GM18907 (cell line): ENCODE measurements at regions not wholly inside any gene's neighbourhood (a gene's known extent, or its start where the extent isn't known, plus 50 kb on each side); places are given as distances from the start of the nearest gene placed in this dataset.
"Not testable (repeated sequence)": the region's sequence is repeated elsewhere in the genome, so short reads cannot be mapped to it uniquely, and the experiment has no call there.

Source experiments
- ATAC-seq: cut with Tn5 transposase; IDR thresholded peaks from one replicate; pipeline ENCODE4 v1.9.1; 2021; ENCODE audit warnings: mild to moderate bottlenecking, moderate library complexity; ENCODE audit not compliant: unreplicated experiment

DNA sequence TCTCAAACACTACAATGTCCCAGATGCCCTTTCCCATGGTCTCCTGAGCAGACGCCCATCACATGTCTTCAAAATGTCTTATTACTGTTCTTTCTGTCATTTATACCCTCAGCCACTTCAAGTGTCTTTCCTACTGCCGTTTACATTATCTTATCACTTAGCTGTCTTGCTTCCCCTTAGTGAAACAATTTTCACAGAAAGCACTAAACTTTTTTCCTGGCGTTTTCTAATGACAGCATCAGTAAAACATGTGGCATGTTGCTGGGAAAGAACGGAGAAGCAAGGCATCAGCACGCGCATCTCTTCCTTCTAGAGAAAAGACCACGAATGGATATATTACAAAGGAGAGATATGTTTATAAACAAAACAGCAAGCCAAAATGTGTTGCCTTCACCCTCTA is 189.7 kb upstream of the SLIT2 start:
- ATAC-seq = no peak

GRCh38 chr4:20050768-20051167 is 200.9 kb upstream of the SLIT2 start:
- no peak for ATAC-seq

DNA sequence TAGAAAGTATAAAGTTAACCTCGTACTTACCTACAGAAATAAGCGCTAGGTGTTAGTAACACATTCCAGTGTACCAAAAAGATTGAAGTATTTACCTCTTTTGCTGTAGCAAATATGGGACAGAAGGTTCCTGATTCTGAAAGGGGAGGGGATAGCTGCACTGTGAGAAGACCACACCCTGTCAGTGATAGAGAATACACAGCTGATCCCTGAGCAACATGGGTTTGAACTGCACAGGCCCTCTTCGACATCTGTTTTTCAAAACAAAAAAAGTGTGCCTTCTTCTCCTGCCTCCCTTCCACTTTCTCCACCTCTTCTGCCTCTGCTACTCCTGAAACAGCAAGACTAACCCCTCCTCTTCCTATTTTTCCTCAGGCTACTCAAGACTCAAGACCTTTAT is 201.8 kb upstream of the SLIT2 start:
- ATAC-seq = no peak

DNA sequence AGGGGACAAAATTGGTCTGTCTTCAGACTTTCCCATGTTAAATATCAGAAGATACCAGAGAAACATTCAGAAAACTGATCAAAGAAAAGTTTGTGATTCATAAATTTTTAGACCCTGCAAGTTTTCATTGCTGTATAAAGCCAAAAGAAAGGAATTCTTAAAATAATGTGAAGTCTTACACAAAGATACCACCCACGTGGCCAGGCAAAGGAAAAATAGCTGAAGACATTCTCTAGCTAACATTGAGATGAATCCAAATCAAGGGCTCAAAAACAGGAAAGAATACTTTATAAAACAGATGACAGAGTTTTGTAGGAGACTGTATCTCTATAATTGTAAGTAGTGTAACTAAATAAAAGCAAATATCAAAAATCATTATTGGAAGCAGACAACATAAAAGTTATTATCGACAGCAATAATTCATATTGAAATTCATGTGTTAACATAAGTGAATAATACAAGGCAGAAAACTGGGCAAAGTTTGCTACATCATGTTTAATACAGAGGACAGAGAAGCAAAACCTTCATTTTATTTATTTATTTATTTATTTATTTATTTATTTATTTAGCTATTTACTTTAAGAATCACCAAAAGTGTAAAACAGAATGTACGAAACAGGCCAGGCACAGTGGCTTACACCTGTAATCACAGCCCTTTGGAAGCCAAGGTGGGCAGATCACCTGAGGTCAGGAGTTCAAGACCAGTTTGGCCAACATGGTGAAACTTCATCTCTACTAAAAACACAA is 204.6 kb upstream of the SLIT2 start:
- no peak for ATAC-seq

DNA sequence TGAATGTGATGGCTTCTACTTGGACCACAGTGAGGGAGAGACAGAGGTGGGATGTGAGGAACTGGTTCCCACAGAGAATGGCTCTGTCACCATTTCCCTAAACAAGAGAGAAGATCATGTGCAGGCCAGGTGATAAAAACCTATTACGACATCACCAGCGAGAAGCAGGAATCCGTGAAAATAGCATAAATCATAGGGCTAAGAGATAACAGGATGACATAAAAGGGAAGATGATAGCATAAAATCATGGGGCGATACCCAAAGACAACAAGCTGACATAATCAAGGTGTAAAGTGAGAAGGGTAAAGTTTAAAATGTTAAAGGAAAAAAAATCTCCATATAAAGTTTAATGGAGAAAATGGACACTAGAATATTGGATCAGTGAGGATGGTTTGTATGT is 205.5 kb upstream of the SLIT2 start:
- no peak for ATAC-seq

GRCh38 chr4:20044966-20045365 is 206.7 kb upstream of the SLIT2 start:
- ATAC-seq = no peak

DNA sequence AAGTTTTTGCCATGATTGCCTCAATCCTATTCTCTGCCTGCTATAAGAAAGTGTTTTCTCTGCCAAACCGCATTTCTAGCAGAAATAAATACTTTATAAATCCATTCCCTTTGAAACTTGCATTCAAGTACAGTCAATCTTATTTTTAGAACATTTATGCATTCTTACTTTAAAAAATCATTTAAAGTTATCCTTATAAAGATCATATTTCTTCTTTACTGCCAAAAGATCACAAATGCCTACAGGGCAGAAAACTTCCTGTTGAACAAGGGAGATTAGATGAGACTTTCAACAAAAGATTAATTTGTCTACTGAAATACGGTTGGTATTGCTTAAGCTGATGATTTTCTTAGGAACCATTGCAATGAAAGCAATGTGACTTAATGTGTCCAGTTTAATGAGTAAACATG is 207.2 kb upstream of the SLIT2 start:
- no peak for ATAC-seq

DNA sequence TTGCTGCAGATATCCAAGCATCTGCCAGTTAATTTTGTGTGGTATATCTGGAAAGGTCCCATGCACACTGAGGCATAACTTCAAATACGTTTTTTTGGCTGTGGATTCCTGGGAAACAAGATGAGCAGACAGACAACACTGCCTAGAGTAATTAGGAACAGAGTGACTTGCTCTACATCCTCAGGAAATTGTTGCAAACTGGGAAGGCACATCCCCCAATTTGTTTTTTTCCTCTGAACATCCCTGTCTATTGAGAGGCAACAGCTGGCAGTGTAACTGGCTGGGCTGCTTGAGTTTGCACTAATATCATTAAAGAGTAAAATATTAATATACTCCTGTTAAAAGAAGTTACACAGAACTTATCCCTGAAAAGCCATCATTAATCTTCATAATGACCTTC is 207.7 kb upstream of the SLIT2 start:
- ATAC-seq = no peak

DNA sequence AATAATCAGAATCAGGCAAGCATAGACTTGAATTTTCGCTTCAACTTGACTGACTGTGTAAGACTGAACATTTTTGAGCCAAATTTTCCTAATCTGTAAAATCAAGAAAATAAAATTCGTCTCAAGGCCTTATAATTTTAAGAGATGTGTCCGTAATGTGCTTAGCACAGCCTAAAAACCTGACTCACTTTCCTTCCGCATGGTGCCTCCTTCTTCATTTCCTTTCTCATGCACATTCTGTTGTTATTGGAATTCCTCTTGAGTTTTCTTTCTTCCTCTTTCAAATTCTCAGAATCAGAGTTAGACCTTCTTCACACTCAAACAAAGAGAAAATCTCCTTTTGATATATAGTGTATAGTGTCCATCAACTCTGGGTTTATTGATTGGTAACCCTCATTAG is 208.9 kb upstream of the SLIT2 start:
- ATAC-seq = no peak

DNA sequence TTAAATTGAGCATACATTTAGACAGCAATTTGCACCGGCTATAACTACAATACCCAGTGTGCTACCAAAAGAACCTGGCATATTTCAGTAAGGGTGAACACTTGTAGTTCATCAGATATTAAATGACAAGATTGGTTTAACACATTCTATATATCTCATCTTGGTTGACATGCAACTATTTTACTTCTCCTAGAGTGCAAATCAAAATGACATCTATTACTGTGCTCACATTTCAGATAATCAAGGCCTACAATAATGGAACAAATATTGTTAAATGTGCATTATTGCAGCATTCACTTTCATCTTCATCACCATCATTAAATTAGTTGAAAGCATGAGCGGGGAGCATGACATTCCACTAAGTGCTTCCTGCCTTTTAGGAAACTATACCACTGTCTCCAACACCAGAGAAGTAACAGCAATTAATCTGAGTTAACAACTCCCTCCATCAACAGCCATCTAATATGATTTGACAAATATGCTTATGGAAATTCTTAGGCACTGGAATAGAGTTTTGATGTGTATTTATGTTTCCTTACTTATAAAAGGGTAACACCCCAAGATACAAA is 209.8 kb upstream of the SLIT2 start:
- no peak for ATAC-seq

GRCh38 chr4:20037745-20038144 is 214.0 kb upstream of the SLIT2 start:
- no peak for ATAC-seq

- ATAC-seq = no peak
Measured at GRCh38 chr4:20030108-20030507, 221.6 kb upstream of the SLIT2 start.

GRCh38 chr4:20028645-20029044 is 223.1 kb upstream of the SLIT2 start:
- no peak for ATAC-seq

- no peak for ATAC-seq
Measured at GRCh38 chr4:20026456-20026855, 225.2 kb upstream of the SLIT2 start.

DNA sequence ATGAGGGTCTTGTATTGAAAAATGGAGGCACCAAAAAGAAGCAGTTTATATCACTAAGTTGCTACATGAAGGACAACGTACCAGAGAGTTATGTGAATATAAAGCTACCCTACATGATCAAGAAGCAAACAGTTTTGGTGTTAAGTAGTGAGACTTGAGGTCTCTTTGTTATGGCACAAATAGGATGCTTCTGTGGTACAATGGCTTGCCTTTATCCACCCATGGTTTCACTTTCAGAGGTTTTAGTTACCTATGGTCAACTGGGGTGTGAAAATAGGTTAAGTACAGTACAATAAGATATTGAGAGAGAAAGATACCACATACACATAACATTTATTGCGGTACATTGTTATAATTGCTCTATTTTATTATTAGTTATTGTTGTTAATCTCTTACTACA is 229.2 kb upstream of the SLIT2 start:
- ATAC-seq = no peak

DNA sequence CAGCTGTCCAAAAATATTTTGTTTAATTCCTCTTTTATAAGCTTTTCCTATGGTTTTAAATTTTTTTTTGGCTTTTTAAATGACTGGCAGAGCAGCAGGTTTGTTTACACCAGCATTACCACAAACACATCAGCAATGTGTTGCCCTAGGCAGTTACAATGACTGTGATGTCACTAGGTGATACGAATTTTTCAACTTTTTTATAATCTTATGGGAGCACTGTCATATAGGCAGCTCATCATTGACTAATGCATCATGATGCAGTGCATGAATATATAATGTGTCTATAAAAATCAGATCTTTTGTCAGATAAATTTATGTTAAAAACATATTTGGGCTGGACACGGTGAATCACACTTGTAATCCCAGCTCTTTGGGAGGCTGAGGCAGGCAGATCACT is 231.6 kb upstream of the SLIT2 start:
- no peak for ATAC-seq

DNA sequence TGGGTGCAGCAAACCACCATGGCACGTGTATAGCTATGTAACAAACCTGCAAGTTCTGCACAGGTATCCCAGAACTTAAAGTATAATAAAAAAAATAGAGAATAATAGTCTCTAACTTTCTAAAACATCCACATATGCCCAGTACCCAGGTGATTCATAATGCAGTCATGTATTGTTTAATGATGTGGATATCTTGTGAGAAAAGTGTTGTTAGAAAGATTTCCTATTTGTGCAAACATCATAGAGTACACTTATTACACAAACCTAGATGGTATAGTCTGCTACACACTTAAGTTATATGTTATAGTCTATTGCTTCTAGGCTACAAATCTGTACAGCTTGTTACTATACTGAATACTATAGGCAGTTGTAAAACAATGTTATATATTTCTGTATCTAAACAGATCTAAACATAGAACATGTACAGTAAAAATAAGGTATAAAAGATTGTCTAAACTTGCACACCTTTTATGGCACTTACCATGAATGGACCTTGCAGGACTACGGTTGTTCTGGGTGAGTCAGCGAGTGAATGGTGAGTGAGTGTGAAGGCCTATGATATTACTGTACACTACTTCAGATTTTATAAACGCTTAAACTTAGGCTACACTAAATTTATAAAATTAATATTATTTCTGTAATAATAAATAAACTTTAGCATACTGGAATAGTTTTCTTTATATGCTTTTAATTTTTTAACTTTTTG is 232.2 kb upstream of the SLIT2 start:
- ATAC-seq = no peak

DNA sequence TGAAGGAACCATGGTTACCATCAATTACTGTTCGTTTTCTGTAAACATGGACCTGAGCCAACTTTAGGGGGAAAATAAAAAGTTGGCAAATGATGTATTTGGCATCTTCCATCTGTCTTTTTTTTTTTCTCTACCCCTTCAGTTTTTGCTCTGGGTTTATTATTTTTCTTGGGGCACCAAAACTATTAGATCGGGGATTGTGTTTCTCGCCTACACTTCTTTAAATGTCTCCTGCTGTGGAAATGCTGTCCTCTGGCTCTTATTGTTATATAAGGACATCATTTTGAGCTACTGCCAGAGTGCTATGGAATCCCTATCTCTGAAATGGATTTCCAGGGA is 234.0 kb upstream of the SLIT2 start:
- ATAC-seq = no peak

DNA sequence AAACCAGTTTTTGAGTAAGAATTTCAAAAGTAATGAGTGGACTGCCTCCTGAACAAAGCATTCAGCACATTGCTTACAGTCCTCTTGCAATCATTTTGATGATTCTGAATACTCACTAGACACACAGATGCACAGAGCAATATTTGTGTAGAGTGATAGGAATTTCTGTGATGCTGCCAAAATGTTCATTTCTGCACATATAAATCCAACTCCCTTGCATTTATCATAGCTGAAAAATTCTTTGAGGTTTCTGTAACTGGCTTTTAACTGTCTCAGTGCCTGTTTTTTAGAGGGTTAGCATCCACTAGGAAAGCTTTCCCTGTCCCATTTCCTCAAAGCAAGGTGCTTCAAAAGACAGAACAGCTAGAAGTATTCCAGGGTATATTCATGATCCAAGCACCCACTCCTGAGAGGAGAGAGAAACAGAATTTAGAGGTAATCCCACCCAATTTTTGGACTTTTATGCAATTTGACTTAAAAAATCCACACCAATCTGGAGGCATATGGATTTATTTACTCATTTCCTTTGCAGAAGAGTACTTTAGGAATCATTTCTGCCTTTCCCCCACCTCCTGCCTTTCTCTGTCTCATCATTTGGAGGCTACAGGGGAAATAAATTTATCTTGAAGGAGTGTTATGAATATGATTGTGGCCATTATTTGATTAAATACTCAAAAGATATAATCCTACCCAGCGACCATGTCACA is 234.5 kb upstream of the SLIT2 start:
- ATAC-seq = no peak

GRCh38 chr4:20015636-20016224 is 236.0 kb upstream of the SLIT2 start:
- no peak for ATAC-seq

- not testable (repeated sequence) for ATAC-seq
Measured at GRCh38 chr4:20003836-20004558, 247.7 kb upstream of the SLIT2 start.
